H1 (cell line): ENCODE measurements at regions not wholly inside any gene's neighbourhood (a gene's known extent, or its start where the extent isn't known, plus 50 kb on each side); places are given as distances from the start of the nearest gene placed in this dataset.

Experiments used
- CTCF ChIA-PET: fragments of 300-600 bp; sonication (Branson Sonifier 250); formaldehyde crosslinking; loops from one replicate; lab custom pipeline; 2021; ENCODE audit not compliant: partially characterized antibody; lab: Charles Lee
- POLR2A ChIA-PET: fragments of 300-600 bp; sonication (Branson Sonifier 250); formaldehyde crosslinking; loops from one replicate; lab custom pipeline; 2021; ENCODE audit warnings: inconsistent platforms; ENCODE audit not compliant: partially characterized antibody; lab: Charles Lee
- DNase-seq, 2 experiments: peaks; one replicate each; pipeline versions ENCODE4 v3.0.0 to v3.0.0-alpha.2; 2010 to 2022; ENCODE audit warnings: low spot score in 2 of 2, low read depth in 1 of 2, mixed read lengths in 1 of 2
- FAIRE-seq: peaks from 2 replicates; lab custom pipeline; 2011; peaks lifted over from hg19 to GRCh38; lab: Jason Lieb, UNC
- H2AFZ ChIP-seq: 2 replicates; pipeline ENCODE4 v1.8.1; 2012; ENCODE audit warnings: low read length, inconsistent platforms
- H2AK5ac ChIP-seq: 2 replicates; pipeline ENCODE4 v1.6.1; 2013; ENCODE audit warnings: low read depth, low read length
- H2BK120ac ChIP-seq: replicated peaks from 2 replicates; pipeline ENCODE3; 2013; ENCODE audit warnings: low read depth, low read length, inconsistent platforms
- H2BK12ac ChIP-seq: 2 replicates; pipeline ENCODE4 v1.6.1; 2013; ENCODE audit warnings: low read depth, low read length
- H2BK15ac ChIP-seq: 2 replicates; pipeline ENCODE4 v1.6.1; 2013; ENCODE audit warnings: low read length
- H2BK20ac ChIP-seq: 2 replicates; pipeline ENCODE4 v1.6.1; 2013; ENCODE audit warnings: low read length
- H2BK5ac ChIP-seq: 2 replicates; pipeline ENCODE4 v1.6.1; 2013; ENCODE audit warnings: low read depth, low read length
- H3K14ac ChIP-seq: 2 replicates; pipeline ENCODE4 v1.6.1; 2013; ENCODE audit warnings: inconsistent platforms; ENCODE audit not compliant: insufficient read length
- H3K18ac ChIP-seq: 2 replicates; pipeline ENCODE4 v1.6.1; 2013; ENCODE audit warnings: low read length; ENCODE audit errors: extremely low read depth
- H3K23ac ChIP-seq: 2 replicates; pipeline ENCODE4 v1.6.1; 2013; ENCODE audit warnings: inconsistent platforms; ENCODE audit not compliant: insufficient read length
- H3K23me2 ChIP-seq: 2 replicates; pipeline ENCODE4 v1.6.1; 2013; ENCODE audit warnings: low read depth, low read length
- H3K27ac ChIP-seq: 2 replicates; pipeline ENCODE4 v1.6.1; 2011; ENCODE audit warnings: low read depth, low read length, inconsistent platforms
- H3K27me3 ChIP-seq, 4 experiments: replicated peaks in 1 of 4; 1 replicate in 1 of 4; 2 replicates in 3 of 4; pipeline versions ENCODE4 v1.6.1 to v1.8.1; 2011 to 2013; ENCODE audit warnings: low read length in 3 of 4, mild to moderate bottlenecking in 3 of 4, inconsistent platforms in 2 of 4, mixed read lengths in 2 of 4, moderate library complexity in 1 of 4; ENCODE audit not compliant: control insufficient read depth in 3 of 4, insufficient read depth in 3 of 4; ENCODE audit errors: extremely low read depth in 1 of 4
- H3K36me3 ChIP-seq, 4 experiments: 2 replicates each; pipeline versions ENCODE4 v1.6.1 to v1.8.1; 2011 to 2013; ENCODE audit warnings: mild to moderate bottlenecking in 4 of 4, low read length in 3 of 4, moderate library complexity in 2 of 4, control low read depth in 1 of 4, inconsistent platforms in 1 of 4; ENCODE audit not compliant: insufficient read depth in 4 of 4, control insufficient read depth in 2 of 4
- H3K4ac ChIP-seq: replicated peaks from 2 replicates; pipeline ENCODE3; 2013; ENCODE audit warnings: low read length, low read depth, mixed read lengths, inconsistent platforms; ENCODE audit not compliant: insufficient read length
- H3K4me1 ChIP-seq, 4 experiments: replicated peaks in 1 of 4; 1 replicate in 1 of 4; 2 replicates in 3 of 4; pipeline versions ENCODE4 v1.6.1 to v1.8.1; 2011 to 2013; ENCODE audit warnings: low read length in 3 of 4, inconsistent platforms in 2 of 4, mixed read lengths in 1 of 4; ENCODE audit not compliant: insufficient read depth in 4 of 4, control insufficient read depth in 3 of 4
- H3K4me2 ChIP-seq, 2 experiments: 2 replicates each; pipeline versions ENCODE4 v1.6.1 to v1.8.1; 2011 to 2013; ENCODE audit warnings: low read depth in 2 of 2, low read length in 2 of 2, control low read depth in 1 of 2, inconsistent platforms in 1 of 2, mild to moderate bottlenecking in 1 of 2; ENCODE audit not compliant: insufficient read depth in 1 of 2
- H3K4me3 ChIP-seq, 4 experiments: fragments of 200-600, 300-600 bp in 1 of 4; sonication (generic), shearing (Covaris generic), sonication (Bioruptor Twin) in 1 of 4; 2 replicates each; pipeline versions ENCODE4 v1.5.1 to v1.8.1; 2011 to 2016; ENCODE audit warnings: low read length in 4 of 4, low read depth in 3 of 4, control low read depth in 2 of 4, inconsistent platforms in 2 of 4, mild to moderate bottlenecking in 2 of 4, mixed read lengths in 1 of 4, moderate library complexity in 1 of 4; ENCODE audit not compliant: insufficient read depth in 2 of 4; ENCODE audit errors: extremely low read depth in 1 of 4
- H3K56ac ChIP-seq: replicated peaks from 2 replicates; pipeline ENCODE3; 2013; ENCODE audit warnings: low read depth, mild to moderate bottlenecking, mixed read lengths, low read length, inconsistent platforms; ENCODE audit not compliant: insufficient read length
- H3K79me1 ChIP-seq: 2 replicates; pipeline ENCODE4 v1.6.1; 2013; ENCODE audit warnings: low read depth, low read length, control low read depth
- H3K79me2 ChIP-seq, 2 experiments: 2 replicates each; pipeline versions ENCODE4 v1.6.1 to v1.8.1; 2012 to 2013; ENCODE audit warnings: low read length in 2 of 2, mild to moderate bottlenecking in 2 of 2, inconsistent platforms in 1 of 2; ENCODE audit not compliant: insufficient read depth in 2 of 2, control insufficient read depth in 1 of 2
- H3K9ac ChIP-seq, 4 experiments: replicated peaks in 1 of 4; 1 replicate in 1 of 4; 2 replicates in 3 of 4; pipeline versions ENCODE4 v1.6.1 to v1.8.1; 2011 to 2013; ENCODE audit warnings: low read depth in 3 of 4, low read length in 3 of 4, control low read depth in 2 of 4, mild to moderate bottlenecking in 2 of 4, moderate library complexity in 2 of 4, inconsistent platforms in 1 of 4; ENCODE audit errors: extremely low read depth in 1 of 4
- H3K9me3 ChIP-seq, 2 experiments: 2 replicates each; pipeline versions ENCODE4 v1.6.1 to v1.8.1; 2012 to 2013; ENCODE audit warnings: mild to moderate bottlenecking in 2 of 2, moderate library complexity in 2 of 2, control low read depth in 1 of 2, inconsistent platforms in 1 of 2, low read depth in 1 of 2, low read length in 1 of 2, mixed read lengths in 1 of 2; ENCODE audit not compliant: insufficient read depth in 2 of 2
- H4K20me1 ChIP-seq, 2 experiments: replicated peaks in 1 of 2; 2 replicates each; pipeline versions ENCODE3 to v1.8.1; 2011 to 2013; ENCODE audit warnings: inconsistent platforms in 2 of 2, low read length in 2 of 2, mild to moderate bottlenecking in 1 of 2; ENCODE audit not compliant: insufficient read depth in 2 of 2, control insufficient read depth in 1 of 2
- H4K5ac ChIP-seq: 2 replicates; pipeline ENCODE4 v1.6.1; 2013; ENCODE audit warnings: low read length, low read depth, mixed read lengths, inconsistent platforms; ENCODE audit not compliant: insufficient read length
- H4K8ac ChIP-seq: 2 replicates; pipeline ENCODE4 v1.8.0; 2013; ENCODE audit warnings: mild to moderate bottlenecking, moderate library complexity, low read length, inconsistent platforms; ENCODE audit not compliant: insufficient read depth; ENCODE audit errors: extremely low read depth
- H4K91ac ChIP-seq: replicated peaks from 2 replicates; pipeline ENCODE3; 2013; ENCODE audit warnings: low read length, mixed read lengths, inconsistent platforms; ENCODE audit not compliant: insufficient read length
- SP2 ChIP-seq: IDR thresholded peaks from 2 replicates; pipeline ENCODE4 v1.6.1; 2012; ENCODE audit warnings: mild to moderate bottlenecking, low read length, inconsistent platforms
- SP4 ChIP-seq: IDR thresholded peaks from 2 replicates; pipeline ENCODE4 v1.6.1; 2012; ENCODE audit warnings: low read length, inconsistent platforms
- TBP ChIP-seq: IDR thresholded peaks from 2 replicates; pipeline ENCODE4 v1.6.1; 2011; ENCODE audit warnings: low read depth, low read length, improper control_type of control experiment
- WGBS, 2 experiments: shearing (Covaris generic) in 1 of 2; methylation state at CpG; one replicate each; pipeline versions ENCODE4 v1.1.6 to v1.1.7; 2013 to 2015; ENCODE audit warnings: low lambda C conversion rate in 2 of 2, mixed read lengths in 2 of 2, inconsistent platforms in 1 of 2, low coverage in 1 of 2, missing lambda C conversion rate in 1 of 2; ENCODE audit not compliant: insufficient replicate concordance in 2 of 2, insufficient coverage in 1 of 2, insufficient read length in 1 of 2; ENCODE audit errors: extremely low coverage in 1 of 2, missing lambda C conversion rate in 1 of 2; 5-methylcytosine and 5-hydroxymethylcytosine counted together

DNA sequence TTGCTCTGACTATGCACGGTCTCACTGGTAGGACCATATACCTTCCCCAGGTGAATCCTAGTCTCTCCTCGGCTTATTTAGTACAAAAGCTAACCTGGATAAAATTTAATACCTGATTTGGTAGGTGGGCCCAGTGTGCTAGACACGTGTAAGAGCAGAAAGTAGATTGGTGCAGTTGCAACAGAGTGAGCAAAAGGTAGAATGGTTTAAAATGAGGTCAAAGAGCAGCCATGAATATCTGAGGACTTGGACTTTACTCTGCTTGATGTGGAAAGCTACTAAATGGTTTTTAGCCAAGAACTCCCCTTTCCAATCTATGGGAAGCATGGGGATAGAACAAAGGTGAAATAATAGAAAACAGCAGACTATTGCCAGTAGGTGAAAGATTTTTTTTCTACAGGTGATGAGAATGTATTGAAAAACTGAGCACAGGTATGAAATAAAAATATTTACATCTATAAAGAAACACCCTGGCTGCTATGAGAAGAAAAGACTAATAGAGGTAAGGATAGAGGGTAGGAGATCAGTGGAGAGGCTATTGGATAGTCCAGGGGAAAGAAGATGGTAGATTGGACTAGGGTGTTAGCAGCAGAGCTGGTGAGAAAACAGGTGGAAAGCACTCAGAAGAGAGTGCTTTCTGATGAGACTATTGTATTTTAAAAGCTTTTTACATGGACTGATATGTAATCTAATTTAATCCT, 61.3 kb upstream of the BCL9 start:
- no peak overlapping the region for H4K8ac ChIP-seq
- CTCF ChIA-PET, result interaction anchor here (1.0 kb wide), 3 partner anchors 11 to 161 kb away, joined by 3 to 4 read pairs (median 3); no protein-coding TSS in a partner anchor
- no peak for TF ChIP-seq TBP
- TF ChIP-seq SP2, result no peak
- TF ChIP-seq SP4, result no peak

More for the DNA sequence above, 61.3 kb upstream of the BCL9 start:
- Histone ChIP-seq H3K4ac (no peak overlapping the region), H3K4me2 (no peak overlapping the region), H3K18ac (no peak overlapping the region), H3K79me2 (no peaks in the 10 kb centered on the region), H3K27me3 (peaks cover 0 to 1% (median 0%) of the 10 kb centered on the region in 4 experiments; a peak in 1 of 7 replicates), H2AK5ac (no peak overlapping the region), H3K9ac (no peak overlapping the region), H3K56ac (no peak overlapping the region), H3K9me3 (no peaks in the 10 kb centered on the region), H2BK15ac (no peak overlapping the region), H4K91ac (no peak overlapping the region), H2BK5ac (no peak overlapping the region), H3K23me2 (no peaks in the 10 kb centered on the region; the same call in 1 of the 2 replicates), H2BK20ac (no peak overlapping the region), H3K27ac (no peak overlapping the region), H3K14ac (no peak overlapping the region), H2BK12ac (no peak overlapping the region), H4K5ac (no peak overlapping the region), H3K79me1 (no peaks in the 10 kb centered on the region), H2BK120ac (no peak overlapping the region), H3K36me3 (no peaks in the 10 kb centered on the region), H3K4me1 (no peaks in the 10 kb centered on the region), H3K4me3 (no peak overlapping the region), H4K20me1 (no peaks in the 10 kb centered on the region), H2AFZ (no peak overlapping the region), H3K23ac (no peak overlapping the region)
- FAIRE-seq, result no peak
- no peak for DNase-seq
- WGBS, 2 experiments, result 85% methylated on average over 3 of the region's 3 CpGs; no CpG with 5 or more reads in 1 of the 2 experiments
- POLR2A ChIA-PET, result no interaction called here
